HG03442 (cell line): ENCODE measurements at regions not wholly inside any gene's neighbourhood (a gene's known extent, or its start where the extent isn't known, plus 50 kb on each side); places are given as distances from the start of the nearest gene placed in this dataset.
"Not testable (repeated sequence)": the region's sequence is repeated elsewhere in the genome, so short reads cannot be mapped to it uniquely, and the experiment has no call there.

Source experiments
- ATAC-seq: cut with Tn5 transposase; IDR thresholded peaks from one replicate; pipeline ENCODE4 v1.9.1; 2021; ENCODE audit warnings: mild to moderate bottlenecking, moderate library complexity; ENCODE audit not compliant: unreplicated experiment

- ATAC-seq: no peak
These were observed 102.9 kb downstream of the LRRN1 start for GRCh38 chr3:3902161-3902560.

- no peak for ATAC-seq
These were observed 106.9 kb downstream of the LRRN1 start for GRCh38 chr3:3906171-3906570.

- no peak for ATAC-seq
These were observed 107.8 kb downstream of the LRRN1 start for GRCh38 chr3:3907023-3907422.

DNA sequence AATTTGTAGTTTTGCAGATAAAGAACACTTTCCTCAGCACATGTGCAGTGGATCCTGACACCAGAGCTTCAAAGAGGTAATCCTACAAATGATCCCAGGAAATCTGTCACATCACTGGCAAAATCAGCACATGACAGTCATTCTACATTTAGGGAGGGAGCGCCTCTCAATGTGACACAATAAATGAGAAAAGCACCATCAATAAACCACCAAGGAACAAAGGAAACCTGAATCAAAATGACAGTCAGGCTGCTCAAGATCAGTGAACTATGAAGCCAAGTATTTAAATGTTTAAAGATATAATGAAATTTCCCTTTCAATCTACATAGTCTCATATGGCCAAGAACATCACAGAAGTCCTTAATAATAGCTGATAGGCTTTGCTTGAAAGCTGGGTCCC, 119.5 kb downstream of the LRRN1 start:
- ATAC-seq: no peak

- no peak for ATAC-seq
These were observed 120.1 kb downstream of the LRRN1 start for GRCh38 chr3:3919316-3919715.

DNA sequence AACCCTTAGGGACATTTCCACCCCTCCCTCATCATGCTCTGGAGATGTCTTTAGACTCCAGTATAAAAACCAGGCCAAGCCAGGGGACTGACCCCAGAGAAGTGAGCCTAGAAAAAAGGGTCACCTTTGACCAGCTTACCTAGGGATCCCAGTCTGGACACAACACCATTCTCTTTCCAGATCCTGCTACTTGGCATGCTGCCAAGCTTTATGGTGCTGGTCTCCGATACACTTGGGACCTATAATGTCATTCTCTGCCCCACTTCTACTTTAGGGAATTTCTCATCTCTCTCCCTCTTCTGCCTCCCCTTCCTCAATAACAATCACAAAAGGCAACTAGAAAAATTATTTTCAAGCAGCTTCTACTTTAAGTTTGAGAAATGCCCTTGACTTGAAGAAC, 124.4 kb downstream of the LRRN1 start:
- ATAC-seq: no peak

- ATAC-seq: peak; percentile 6
These were observed 128.0 kb downstream of the LRRN1 start for GRCh38 chr3:3927198-3927597.

DNA sequence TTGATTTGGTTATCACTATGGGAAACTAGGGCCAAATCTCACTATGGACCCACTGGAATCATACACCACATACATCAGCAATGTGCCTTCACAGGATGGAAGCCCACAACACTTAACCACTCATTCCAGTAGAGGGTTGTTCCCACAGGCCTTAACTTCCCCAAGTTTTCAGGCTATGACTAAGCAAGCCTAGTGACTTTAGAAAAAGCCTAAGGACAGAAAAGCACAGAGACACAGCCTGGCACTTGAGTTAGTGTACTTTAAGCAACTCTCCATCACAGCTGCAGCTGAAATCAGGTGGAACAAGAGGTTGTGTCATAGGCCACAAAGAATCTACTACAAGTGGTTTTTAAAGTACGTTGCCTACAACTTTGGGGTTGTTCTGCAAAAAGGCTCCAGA, 128.7 kb downstream of the LRRN1 start:
- peak; percentile 52 for ATAC-seq

- ATAC-seq: not testable (repeated sequence)
These were observed 142.1 kb downstream of the LRRN1 start for GRCh38 chr3:3941380-3941779.

DNA sequence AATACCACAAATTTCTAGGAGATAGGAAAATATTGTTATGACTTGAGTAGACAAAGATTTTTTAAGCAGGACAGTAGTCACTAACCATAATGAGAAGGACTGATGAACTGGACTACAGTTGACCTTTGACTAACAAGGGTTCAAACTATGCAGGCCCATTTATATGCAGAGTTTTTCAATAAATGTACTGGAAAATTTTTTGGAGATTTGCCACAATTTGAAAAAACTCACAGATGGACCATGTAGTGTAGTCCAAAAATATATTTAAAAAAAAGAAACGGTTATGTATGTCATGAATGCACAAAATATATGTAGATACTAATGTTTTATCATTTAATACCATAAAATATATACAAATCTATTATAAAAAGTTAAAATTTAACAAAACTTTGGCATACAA, 151.8 kb downstream of the LRRN1 start:
- no peak for ATAC-seq

DNA sequence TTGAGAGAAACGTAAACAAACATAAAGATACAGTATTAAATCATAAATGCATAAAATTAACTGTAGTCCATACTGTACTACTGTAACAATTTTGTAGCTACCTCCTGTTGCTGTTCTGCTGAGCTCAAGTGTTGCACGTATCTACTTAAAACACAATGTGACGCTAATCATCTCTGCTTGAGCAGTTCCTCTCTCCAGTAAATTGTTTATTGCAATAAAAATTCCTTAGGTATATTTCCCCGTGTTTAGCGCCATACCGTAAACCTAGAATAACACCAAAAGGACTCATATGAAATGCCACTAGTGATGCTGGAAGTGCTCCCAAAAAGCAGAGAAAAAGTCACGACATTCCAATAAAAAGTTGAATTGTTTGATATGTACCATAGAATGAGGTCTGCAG, 152.3 kb downstream of the LRRN1 start:
- no peak for ATAC-seq

GRCh38 chr3:3962867-3963266, 163.6 kb downstream of the LRRN1 start:
- not testable (repeated sequence) for ATAC-seq

GRCh38 chr3:3984053-3984452, 184.8 kb downstream of the LRRN1 start:
- no peak for ATAC-seq

- ATAC-seq: no peak
These were observed 192.4 kb downstream of the LRRN1 start for GRCh38 chr3:3991598-3991997.

- no peak for ATAC-seq
These were observed 193.2 kb downstream of the LRRN1 start for GRCh38 chr3:3992312-3992874.

- ATAC-seq: peak; percentile 84
These were observed 199.1 kb downstream of the LRRN1 start for GRCh38 chr3:3998140-3998922.

GRCh38 chr3:3999340-3999739, 200.1 kb downstream of the LRRN1 start:
- ATAC-seq: not testable (repeated sequence)

- no peak for ATAC-seq
These were observed 202.7 kb downstream of the LRRN1 start for GRCh38 chr3:4001976-4002375.

- ATAC-seq: no peak
These were observed 207.1 kb downstream of the LRRN1 start for GRCh38 chr3:4006288-4006687.

DNA sequence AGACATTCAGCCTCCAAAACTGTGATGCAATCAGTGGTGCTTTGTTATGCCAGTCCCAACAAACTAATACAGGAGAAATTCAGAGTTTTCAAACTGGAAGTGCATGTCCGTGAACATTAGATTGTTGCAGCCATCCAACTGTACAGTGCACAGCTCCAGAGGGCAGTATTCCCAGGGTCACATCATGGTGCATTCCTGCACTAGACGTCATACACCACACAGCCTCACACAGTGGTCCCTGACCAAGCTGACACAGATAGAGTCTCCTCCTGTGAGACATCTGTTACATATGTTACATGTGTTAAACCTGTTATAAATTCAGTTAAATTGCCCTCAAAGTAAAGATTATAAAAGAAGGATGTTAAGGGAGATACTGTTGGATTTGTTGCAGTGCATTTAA, 209.0 kb downstream of the LRRN1 start:
- no peak for ATAC-seq

- no peak for ATAC-seq
These were observed 211.9 kb downstream of the LRRN1 start for GRCh38 chr3:4011166-4011565.

- no peak for ATAC-seq
These were observed 216.2 kb downstream of the LRRN1 start for GRCh38 chr3:4015426-4015825.

- no peak for ATAC-seq
These were observed 220.3 kb downstream of the LRRN1 start for GRCh38 chr3:4019501-4019900.
